ENCODE measurements at regions not wholly inside any gene's neighbourhood (a gene's known extent, or its start where the extent isn't known, plus 50 kb on each side); places are given as distances from the start of the nearest gene placed in this dataset.
A peak's percentile ranks its signal among the peaks of the same experiment; 100 is the strongest.
"Not testable (repeated sequence)": the region's sequence is repeated elsewhere in the genome, so short reads cannot be mapped to it uniquely, and the experiment has no call there.

GRCh38 chr1:29767769-29768425 lies 531.6 kb downstream of the PTPRU start:
- no peak for DNase-seq

GRCh38 chr1:29767088-29767685 lies 530.9 kb downstream of the PTPRU start:
- no peak for DNase-seq

DNA sequence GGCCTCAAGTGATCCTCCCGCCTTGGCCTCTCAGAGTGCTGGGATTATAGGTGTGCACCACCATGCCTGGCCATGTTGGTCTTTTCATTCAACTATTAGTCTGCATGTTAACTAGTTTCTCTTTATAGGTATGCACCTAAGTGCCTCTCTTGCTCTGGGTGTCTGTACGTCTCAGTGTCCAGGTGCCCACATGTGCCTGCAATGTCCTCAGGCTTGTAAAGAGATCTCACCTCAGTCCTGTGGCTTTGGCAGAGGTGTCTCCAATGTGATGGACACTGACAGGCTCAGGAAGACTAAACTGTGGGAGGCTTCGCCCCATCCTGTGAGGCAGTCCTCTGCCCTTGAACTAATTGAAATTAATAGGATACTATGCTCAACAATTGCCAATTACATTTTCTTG lies 526.3 kb downstream of the PTPRU start:
- DNase-seq, result no peak

DNA sequence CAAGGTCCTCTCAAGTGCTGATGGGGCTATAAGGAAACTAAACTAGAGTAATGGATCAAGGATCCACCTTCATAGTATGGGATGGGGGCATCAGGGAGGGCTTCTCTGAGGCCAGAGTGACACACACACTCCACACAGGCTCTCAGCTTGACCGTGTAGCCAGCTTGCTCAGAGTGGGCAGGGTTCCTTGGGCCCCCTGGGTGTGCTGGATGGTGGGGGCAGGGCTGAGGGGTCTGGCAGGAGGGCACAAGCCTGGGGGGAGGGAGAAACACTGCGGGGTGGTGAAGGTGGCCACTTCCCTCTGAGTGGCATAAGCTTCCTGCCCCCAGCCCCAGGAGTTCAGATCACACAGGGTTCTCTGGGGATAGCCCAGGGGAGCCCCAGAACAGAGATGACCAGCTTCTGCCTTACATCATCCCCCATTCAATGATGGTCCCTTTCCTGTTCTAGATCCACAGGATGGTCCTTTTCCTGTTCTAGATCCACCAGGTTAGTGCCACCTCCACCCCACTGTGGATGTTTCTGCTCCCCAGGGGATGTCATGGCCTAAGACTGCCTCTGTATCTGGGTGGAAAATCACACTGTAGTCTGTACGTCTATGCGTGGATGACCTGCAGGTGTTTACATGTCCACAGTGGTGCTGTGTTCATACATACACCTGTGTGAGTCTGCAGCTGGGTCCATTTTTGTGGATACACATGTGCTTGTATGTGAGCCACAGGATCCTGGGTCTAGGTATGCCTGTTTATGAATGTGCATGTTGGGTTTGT lies 525.0 kb downstream of the PTPRU start:
- DNase-seq, result no peak

- DNase-seq, result no peak
Measured at GRCh38 chr1:29760067-29760564, 523.8 kb downstream of the PTPRU start.

- no peak for DNase-seq
Measured at GRCh38 chr1:29758781-29759499, 522.6 kb downstream of the PTPRU start.

GRCh38 chr1:29757866-29758780 lies 521.8 kb downstream of the PTPRU start:
- DNase-seq, result no peak

DNA sequence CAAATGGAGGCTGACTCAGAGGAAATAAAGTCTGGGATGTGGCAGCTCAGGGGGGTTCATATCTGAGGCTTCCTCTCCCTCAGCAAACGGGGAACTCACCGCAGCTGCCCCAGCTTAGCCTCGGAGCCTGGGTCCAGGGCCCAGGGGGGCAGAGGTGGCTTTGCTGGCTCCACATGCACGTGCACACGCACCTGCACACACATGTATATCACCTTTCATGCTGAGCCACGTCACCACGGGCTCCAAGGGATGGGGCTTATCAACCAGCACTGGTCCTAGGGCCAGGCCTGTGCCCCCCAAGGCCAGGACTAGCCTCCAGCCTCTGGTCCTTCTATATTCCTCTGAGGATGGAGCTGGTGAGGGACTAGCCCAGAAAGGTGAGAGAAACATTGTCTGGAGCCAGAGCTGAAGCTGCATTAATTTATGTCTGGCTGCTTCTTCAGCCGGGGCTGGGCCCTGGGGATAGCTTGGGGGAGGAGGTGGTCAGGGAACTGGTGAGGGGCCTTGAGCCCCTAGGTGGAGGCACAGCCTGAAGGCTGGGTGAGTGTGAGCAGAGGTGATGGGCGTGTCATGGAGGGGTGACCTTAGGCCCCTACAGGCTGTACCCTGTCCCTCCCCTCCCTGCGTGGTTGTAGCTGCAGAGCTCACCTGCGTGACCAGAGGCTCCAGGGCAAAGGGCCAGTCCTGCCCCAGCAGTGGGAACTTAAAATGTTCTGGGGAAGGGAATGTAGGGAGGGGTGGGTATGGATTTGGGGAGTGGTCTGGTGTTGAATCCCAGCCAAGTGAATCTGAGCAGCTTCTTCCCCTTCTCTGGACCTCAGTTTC lies 520.8 kb downstream of the PTPRU start:
- DNase-seq, result no peak

DNA sequence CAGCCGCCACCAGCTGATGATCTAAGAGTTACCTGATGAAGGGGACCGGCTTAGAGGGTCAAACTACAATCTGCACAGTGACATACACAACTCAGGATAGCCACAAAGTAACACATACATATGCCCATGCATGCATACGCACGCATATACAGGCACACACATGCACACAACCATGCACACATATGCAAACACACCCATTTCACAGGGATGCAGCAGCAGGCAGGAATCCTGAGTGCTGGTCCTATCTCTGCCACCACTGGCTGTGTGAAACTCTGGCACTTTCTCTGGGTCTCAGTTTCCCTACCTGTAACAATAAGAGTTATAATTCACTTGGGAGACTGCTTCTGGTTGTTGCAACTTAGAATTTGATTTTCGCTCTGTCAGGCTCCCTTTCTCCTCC lies 520.2 kb downstream of the PTPRU start:
- DNase-seq, result no peak

GRCh38 chr1:29756085-29756484 lies 519.8 kb downstream of the PTPRU start:
- no peak for DNase-seq

DNA sequence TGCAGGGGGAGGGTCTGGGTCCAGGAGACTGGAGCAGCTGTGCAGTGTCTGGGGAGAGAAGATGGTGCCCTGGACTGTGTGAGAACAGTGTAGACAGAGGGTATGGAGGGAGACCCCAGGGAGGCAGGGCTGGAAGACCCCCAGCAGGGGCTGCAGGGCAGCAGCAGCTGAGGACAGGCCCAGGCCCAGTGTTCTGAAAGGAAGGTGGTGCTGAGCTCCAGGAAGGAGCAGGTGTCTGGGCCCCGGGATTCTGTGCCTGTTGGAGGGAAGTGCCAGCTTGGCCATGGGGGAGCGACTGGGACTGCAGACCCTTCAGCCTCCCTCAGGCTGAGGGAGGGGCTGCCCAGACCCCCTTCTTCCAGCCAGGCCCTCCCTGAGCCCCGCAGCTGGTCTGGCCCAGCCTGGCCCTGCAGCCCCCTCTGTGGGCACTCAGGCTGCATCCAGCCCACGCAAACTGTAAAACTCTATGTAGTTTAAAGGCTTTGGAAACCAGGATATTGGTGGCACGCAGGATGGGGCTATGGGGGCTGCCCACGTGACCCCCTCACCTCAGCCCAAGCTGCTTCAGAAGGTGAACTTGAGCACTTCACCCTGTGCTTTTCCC lies 519.2 kb downstream of the PTPRU start:
- not testable (repeated sequence) for DNase-seq

GRCh38 chr1:29754573-29755375 lies 518.5 kb downstream of the PTPRU start:
- no peak for DNase-seq

GRCh38 chr1:29753771-29754572 lies 517.6 kb downstream of the PTPRU start:
- no peak for DNase-seq

DNA sequence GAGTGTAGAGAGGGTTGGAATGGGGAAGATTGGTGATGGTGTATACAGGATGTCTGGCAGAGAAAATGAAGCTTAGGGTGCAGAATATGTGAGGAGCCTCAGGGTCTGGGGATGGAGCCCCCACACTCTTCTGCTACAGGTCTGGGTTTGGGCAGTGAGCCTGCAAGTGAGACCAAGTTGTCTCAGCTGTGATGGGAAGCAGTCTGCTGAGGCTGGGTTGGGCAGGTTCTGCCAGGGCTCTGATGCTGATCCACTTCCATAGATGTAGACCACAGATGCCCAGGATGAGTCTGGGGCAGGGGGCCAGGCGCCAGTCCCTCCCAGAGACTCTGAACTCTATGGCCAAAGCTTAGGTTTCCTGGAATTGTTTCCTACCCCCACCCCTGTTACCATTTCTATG lies 516.9 kb downstream of the PTPRU start:
- DNase-seq, result no peak

- DNase-seq, result no peak
Measured at GRCh38 chr1:29752141-29752540, 515.8 kb downstream of the PTPRU start.

DNA sequence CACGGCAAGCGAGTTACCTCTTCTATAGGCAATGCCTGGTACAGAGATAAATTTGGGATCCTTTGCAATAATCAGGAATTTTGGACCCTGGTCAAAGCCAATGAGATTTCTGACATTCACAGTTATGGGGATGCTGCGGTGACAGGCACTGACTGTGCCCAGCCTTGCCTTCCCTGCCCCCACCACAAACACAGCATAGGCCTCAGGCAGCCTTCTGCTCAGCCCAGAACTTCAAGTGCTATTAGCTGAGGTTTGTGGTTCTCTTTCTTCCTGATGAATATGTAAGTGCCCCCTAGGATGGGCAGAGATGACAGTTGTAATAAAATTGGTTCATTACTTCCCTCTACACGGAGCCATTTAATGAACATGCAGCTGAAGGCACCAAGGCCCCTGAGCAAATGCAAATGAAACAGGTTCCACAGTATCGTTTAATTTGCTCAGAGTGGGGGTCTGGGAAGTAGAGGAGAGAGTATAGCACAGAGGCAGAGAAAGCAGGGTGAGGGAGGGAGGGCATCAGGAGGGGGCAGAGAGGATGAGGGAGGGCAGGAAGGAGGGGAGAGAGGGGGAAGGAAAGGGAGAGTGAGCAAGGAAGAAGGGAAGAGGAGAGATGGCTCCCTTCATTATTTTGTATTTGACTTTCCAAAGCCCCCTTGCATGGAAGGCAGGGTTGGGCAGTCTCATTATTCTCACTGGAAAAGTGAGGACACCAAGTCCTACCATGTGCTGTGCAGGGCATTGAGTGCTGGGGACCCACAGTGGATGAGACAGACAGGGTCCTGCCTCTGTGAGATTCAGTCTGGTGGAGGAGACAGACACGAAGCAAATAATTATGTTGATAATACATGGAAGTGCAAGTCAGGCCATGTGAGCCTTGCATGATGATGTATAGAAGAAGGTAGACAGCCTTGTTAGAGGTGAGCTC lies 513.0 kb downstream of the PTPRU start:
- peak; percentile 39 for DNase-seq

DNA sequence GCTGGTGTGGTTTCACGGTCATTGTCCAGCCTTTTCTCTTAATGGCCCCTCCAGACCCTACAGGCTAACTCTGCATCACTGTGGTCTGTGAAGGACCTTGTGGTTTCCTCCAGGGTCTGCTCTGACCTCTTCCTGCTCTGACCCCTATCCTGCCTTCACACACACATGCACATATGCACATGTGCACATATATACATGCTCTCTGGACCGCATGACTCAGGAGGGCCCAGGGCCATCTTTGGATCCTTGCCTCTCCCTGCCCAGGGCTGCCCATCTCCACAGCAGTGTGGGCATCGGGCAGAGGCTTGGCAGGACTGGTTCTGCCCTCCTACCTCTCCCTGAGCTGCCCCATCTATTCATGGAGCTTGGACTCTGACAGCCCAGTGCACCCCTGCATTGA lies 510.9 kb downstream of the PTPRU start:
- DNase-seq, result no peak

GRCh38 chr1:29746076-29746665 lies 509.8 kb downstream of the PTPRU start:
- no peak for DNase-seq
